ENCODE measurements at regions not wholly inside any gene's neighbourhood (a gene's known extent, or its start where the extent isn't known, plus 50 kb on each side); places are given as distances from the start of the nearest gene placed in this dataset.

GRCh38 chr4:106496061-106496460 is 127.5 kb upstream of the GIMD1 start:
- no peak for DNase-seq
- H3K27ac ChIP-seq (ENCODE audit: low read depth, low read length), result no peak overlapping the region
- H3K27me3 ChIP-seq (ENCODE audit: control insufficient read depth, insufficient read depth, low read length, poor library complexity, severe bottlenecking), result no peaks in the 10 kb centered on the region
- TF ChIP-seq, protein P1, sequence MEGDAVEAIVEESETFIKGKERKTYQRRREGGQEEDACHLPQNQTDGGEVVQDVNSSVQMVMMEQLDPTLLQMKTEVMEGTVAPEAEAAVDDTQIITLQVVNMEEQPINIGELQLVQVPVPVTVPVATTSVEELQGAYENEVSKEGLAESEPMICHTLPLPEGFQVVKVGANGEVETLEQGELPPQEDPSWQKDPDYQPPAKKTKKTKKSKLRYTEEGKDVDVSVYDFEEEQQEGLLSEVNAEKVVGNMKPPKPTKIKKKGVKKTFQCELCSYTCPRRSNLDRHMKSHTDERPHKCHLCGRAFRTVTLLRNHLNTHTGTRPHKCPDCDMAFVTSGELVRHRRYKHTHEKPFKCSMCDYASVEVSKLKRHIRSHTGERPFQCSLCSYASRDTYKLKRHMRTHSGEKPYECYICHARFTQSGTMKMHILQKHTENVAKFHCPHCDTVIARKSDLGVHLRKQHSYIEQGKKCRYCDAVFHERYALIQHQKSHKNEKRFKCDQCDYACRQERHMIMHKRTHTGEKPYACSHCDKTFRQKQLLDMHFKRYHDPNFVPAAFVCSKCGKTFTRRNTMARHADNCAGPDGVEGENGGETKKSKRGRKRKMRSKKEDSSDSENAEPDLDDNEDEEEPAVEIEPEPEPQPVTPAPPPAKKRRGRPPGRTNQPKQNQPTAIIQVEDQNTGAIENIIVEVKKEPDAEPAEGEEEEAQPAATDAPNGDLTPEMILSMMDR (conservative IDR thresholded peaks at IDR 0.05), result no peak
- Mint-ChIP-seq H3K27me3 (ENCODE audit: insufficient read depth) (no peaks in the 10 kb centered on the region), H3K36me3 (ENCODE audit: low read depth) (no peaks in the 10 kb centered on the region), H3K27ac (no peak overlapping the region), H3K4me1 (peaks cover 3% of the 10 kb centered on the region), H3K9me3 (peaks cover 11% of the 10 kb centered on the region), H3K4me3 (no peak overlapping the region)
- no peaks in the 10 kb centered on the region for H3K9me3 ChIP-seq (ENCODE audit: control insufficient read depth, low read length)
- no peaks in the 10 kb centered on the region for H3K36me3 ChIP-seq (ENCODE audit: control insufficient read depth, insufficient read depth, low read length)
- H3K4me1 ChIP-seq (ENCODE audit: control insufficient read depth, insufficient read depth, low read length), result no peaks in the 10 kb centered on the region
- H3K4me3 ChIP-seq (ENCODE audit: low read length), result no peak overlapping the region
- H3K9ac ChIP-seq (ENCODE audit: extremely low read depth, low read length, poor library complexity, severe bottlenecking), result no peak overlapping the region

DNA sequence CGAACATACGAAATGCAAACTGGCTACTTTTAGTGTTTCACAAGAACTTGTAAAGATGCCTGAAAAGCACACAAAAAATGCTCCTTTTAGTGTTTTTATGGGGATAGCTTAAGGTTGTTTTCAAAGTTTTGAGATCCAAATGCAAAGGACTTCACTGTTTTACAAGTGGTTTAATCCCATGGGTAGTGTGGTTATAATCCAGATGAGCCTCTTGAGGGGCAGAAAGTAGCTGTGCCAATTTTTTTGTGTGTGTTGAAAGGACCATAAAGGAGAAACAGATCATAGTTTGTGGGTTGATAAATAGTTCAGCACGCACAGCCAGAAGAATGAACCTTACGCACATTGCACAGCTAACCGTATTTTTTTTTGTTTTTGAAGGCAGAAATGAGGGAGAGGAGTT is 126.9 kb upstream of the GIMD1 start:
- no peaks in the 10 kb centered on the region for H3K27me3 ChIP-seq (ENCODE audit: control insufficient read depth, insufficient read depth, low read length, poor library complexity, severe bottlenecking)
- TF ChIP-seq, protein P1 (conservative IDR thresholded peaks at IDR 0.05), result no peak
- DNase-seq, result no peak
- H3K4me3 ChIP-seq (ENCODE audit: low read length), result no peak overlapping the region
- no peaks in the 10 kb centered on the region for H3K4me1 ChIP-seq (ENCODE audit: control insufficient read depth, insufficient read depth, low read length)
- H3K27ac ChIP-seq (ENCODE audit: low read depth, low read length), result no peak overlapping the region
- no peak overlapping the region for H3K27ac Mint-ChIP-seq
- 92 to 96% methylated on average over 5 of the region's 5 CpGs for WGBS, 2 experiments (ENCODE audit: insufficient coverage in 1 of 2, insufficient read length in 1 of 2)
- no peak overlapping the region for H3K4me3 Mint-ChIP-seq
- H3K9me3 ChIP-seq (ENCODE audit: control insufficient read depth, low read length), result no peaks in the 10 kb centered on the region
- H3K36me3 Mint-ChIP-seq (ENCODE audit: low read depth), result no peaks in the 10 kb centered on the region
- H3K36me3 ChIP-seq (ENCODE audit: control insufficient read depth, insufficient read depth, low read length), result no peaks in the 10 kb centered on the region
- H3K9ac ChIP-seq (ENCODE audit: extremely low read depth, low read length, poor library complexity, severe bottlenecking), result no peak overlapping the region
- H3K4me1 Mint-ChIP-seq, result peaks cover 3% of the 10 kb centered on the region
- H3K27me3 Mint-ChIP-seq (ENCODE audit: insufficient read depth), result no peaks in the 10 kb centered on the region
- peaks cover 12% of the 10 kb centered on the region for H3K9me3 Mint-ChIP-seq

GRCh38 chr4:106494066-106494465 is 125.5 kb upstream of the GIMD1 start:
- WGBS, 2 experiments (ENCODE audit: insufficient coverage in 1 of 2, insufficient read length in 1 of 2), result 86% methylated on average over 1 of the region's 1 CpG; no CpG with 5 or more reads in 1 of the 2 experiments
- no peaks in the 10 kb centered on the region for H3K36me3 ChIP-seq (ENCODE audit: control insufficient read depth, insufficient read depth, low read length)
- H3K4me3 ChIP-seq (ENCODE audit: low read length), result no peak overlapping the region
- H3K27me3 ChIP-seq (ENCODE audit: control insufficient read depth, insufficient read depth, low read length, poor library complexity, severe bottlenecking), result no peaks in the 10 kb centered on the region
- no peak overlapping the region for H3K4me3 Mint-ChIP-seq
- H3K4me1 ChIP-seq (ENCODE audit: control insufficient read depth, insufficient read depth, low read length), result no peaks in the 10 kb centered on the region
- no peak overlapping the region for H3K27ac ChIP-seq (ENCODE audit: low read depth, low read length)
- H3K27ac Mint-ChIP-seq, result no peak overlapping the region
- H3K9ac ChIP-seq (ENCODE audit: extremely low read depth, low read length, poor library complexity, severe bottlenecking), result no peak overlapping the region
- H3K36me3 Mint-ChIP-seq (ENCODE audit: low read depth), result no peaks in the 10 kb centered on the region
- peaks cover 12% of the 10 kb centered on the region for H3K9me3 Mint-ChIP-seq
- DNase-seq, result no peak
- TF ChIP-seq, protein P1 (conservative IDR thresholded peaks at IDR 0.05), result no peak
- H3K27me3 Mint-ChIP-seq (ENCODE audit: insufficient read depth), result no peaks in the 10 kb centered on the region
- H3K4me1 Mint-ChIP-seq, result peaks cover 3% of the 10 kb centered on the region
- H3K9me3 ChIP-seq (ENCODE audit: control insufficient read depth, low read length), result no peaks in the 10 kb centered on the region

All from endodermal cell (in vitro differentiated cells).